ENCODE measurements at regions not wholly inside any gene's neighbourhood (a gene's known extent, or its start where the extent isn't known, plus 50 kb on each side); places are given as distances from the start of the nearest gene placed in this dataset.
"Not testable (repeated sequence)": the region's sequence is repeated elsewhere in the genome, so short reads cannot be mapped to it uniquely, and the experiment has no call there.

DNA sequence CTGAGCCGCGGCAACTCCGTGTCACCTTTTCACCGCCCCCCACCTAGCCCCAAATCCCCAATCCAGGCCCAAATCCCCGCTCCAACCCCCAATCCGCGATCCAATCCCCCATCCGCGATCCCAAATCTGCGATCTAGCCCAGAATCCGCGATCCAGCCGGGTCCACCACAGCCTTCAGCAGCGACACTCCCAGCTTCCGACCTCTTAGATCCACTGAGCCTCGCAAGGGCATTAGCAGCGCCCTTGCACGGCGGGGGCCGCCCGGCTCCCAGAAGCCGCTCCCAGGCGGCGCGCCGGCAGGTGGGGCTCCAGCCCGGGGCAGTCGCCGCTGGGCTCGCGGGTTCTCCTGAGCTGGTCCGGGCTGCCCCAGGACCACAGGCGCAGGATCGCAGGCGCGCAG lies 116.1 kb upstream of the TPTE start:
- not testable (repeated sequence) for DNase-seq (ENCODE audit: low spot score)

DNA sequence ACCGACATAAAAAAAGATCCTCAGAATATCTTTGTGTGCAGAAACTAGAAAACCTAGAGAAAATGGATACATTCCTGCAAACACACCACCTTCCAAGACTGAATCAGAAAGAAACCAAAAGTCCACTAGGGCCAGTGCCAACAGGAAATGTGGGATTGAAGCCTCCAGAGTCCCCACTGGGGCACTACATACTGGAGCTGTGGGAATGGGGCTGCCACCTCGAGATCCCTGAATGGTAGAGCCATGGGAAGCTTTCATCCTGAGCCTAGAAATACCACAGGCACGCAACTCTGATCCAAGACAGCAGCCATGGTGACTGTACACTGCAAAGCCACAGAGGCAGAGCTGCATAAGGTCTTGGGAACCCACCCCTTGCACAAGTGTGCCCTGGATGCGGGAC lies 111.6 kb upstream of the TPTE start:
- not testable (repeated sequence) for DNase-seq (ENCODE audit: low spot score)

GRCh38 chr21:10410354-10410929 lies 110.9 kb upstream of the TPTE start:
- DNase-seq (ENCODE audit: low spot score), result not testable (repeated sequence)

DNA sequence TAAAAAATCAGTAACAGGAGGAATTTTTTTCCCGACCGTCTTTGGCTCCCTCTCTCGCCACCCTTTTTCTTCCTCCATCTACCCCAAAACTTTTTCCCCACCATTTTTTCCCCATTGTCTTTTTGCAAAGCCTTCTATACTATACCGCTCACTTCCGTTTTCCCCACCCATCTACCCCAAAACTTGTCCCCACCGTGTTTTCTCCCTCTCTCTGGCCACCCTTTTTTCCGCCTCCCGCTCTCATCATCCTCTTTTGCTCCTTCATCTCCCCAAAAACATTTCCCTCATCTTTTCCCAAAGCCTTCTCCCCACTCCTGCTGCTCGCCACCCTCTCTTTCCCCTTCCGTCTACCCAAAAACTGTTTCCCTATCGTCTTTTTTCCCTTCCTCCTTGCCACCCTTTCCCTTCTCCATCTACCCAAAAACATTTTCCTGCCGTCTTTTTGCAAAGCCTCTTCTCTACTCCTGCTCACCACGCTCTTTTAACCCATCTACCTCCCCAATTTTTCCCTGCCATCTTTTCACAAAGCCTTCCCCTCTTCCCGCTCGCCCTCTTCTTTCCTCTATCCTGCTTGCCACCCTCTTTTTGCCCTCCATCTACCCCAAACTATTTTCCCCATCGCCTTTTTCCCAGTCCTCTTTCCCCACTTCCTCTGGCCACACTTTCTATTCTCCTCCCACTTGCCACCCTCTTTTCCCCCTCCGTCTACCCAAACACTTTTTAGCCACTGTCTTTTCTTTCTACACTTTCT lies 109.4 kb upstream of the TPTE start:
- DNase-seq (ENCODE audit: low spot score), result not testable (repeated sequence)

DNA sequence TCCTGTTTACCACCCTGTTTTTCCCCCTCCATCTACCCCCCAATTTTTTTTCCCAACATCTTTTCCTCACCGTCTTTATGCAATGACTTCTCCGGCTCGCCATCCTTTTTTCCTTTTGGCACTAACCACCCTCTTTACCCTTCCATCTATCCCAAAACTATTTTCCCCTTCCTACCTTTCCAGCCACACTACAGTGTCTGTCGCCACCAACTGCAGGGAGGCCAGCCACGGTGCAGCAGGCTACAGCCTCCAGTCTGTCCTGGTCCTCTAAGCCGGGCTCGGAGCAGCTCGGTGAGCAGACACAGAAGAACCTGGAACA lies 108.5 kb upstream of the TPTE start:
- not testable (repeated sequence) for DNase-seq (ENCODE audit: low spot score)

- not testable (repeated sequence) for DNase-seq (ENCODE audit: low spot score)
Observed at GRCh38 chr21:10413247-10414120, 107.9 kb upstream of the TPTE start.

DNA sequence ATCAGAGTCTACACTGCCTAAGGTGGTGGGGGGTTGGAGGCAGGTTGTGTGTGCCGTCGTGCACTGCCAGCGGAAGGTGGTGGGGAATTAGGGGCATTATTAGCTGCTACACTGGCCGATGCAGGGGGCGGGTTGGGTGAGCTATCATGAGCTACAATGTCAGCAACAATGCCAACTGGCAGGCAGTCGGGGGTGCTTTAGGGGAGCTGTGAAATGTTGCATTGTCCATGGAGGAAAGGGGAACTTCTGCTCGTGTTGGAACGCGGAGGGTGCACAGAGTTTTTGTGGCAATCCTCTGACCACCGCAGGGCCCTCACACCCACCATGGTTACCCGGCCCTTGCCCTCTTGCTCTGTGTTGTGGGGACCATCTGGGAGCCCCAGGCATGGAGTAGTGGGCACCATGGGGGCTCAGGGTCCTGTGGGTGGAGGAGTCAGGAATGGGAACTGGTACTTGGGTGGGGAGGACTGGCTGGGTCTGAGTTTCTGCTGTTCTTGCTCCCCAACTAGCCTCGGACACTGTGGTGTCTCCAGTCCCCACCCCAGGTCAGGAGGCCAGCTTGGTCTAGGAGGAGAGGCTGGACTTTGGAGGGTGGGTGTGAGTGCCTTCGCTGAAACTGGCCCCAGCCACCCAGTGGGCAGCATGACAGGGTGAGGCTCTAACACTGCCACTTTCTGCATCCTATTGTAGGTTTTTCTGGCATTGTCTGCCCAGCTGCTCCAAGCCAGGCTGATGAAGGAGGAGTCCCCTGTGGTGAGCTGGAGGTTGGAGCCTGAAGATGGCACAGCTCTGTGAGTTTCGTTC lies 107.1 kb upstream of the TPTE start:
- not testable (repeated sequence) for DNase-seq (ENCODE audit: low spot score)

GRCh38 chr21:10414925-10415254 lies 106.5 kb upstream of the TPTE start:
- not testable (repeated sequence) for DNase-seq (ENCODE audit: low spot score)

GRCh38 chr21:10415456-10415855 lies 105.9 kb upstream of the TPTE start:
- DNase-seq (ENCODE audit: low spot score), result not testable (repeated sequence)

- DNase-seq (ENCODE audit: low spot score), result not testable (repeated sequence)
Observed at GRCh38 chr21:10415859-10416258, 105.5 kb upstream of the TPTE start.

DNA sequence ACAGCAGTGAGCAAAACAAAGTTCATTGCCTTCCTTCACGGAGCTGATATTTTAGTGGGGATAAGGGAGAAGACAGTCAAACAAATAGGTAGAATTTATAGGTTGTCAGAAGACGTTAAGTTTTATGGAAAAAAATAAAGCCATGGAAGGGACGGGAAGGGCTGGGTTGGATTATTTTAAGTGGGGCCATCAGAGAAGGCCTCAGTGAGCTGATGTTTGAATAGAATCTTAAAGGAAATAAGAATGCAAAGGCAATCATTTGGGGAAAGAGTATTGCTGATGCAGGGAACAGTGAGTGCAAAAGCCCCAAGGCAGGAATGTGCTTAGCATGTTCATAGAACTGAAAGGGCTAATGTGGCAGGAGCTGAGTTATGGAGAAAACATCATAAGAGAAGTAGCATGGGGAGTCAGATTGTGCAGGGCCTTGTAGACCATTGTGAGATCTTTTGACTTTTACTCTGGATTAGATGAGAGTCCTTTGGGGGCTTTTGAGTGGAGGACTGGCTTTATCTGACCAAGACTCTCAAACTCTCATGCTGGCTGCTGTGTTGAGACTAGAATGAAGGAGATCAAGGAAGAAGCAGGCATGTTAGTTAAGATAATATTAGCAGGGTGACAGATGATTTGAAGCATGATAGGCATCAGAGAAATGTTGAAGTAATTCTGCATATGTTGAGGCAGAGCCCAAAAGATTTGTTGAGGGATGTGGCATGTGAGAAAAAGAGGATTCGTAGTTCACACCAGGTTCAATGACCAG lies 104.5 kb upstream of the TPTE start:
- DNase-seq (ENCODE audit: low spot score), result not testable (repeated sequence)

GRCh38 chr21:10417551-10418002 lies 103.8 kb upstream of the TPTE start:
- DNase-seq (ENCODE audit: low spot score), result not testable (repeated sequence)

- DNase-seq (ENCODE audit: low spot score), result not testable (repeated sequence)
Observed at GRCh38 chr21:10418250-10419048, 102.9 kb upstream of the TPTE start.

- DNase-seq (ENCODE audit: low spot score), result not testable (repeated sequence)
Observed at GRCh38 chr21:10421199-10421598, 100.2 kb upstream of the TPTE start.

DNA sequence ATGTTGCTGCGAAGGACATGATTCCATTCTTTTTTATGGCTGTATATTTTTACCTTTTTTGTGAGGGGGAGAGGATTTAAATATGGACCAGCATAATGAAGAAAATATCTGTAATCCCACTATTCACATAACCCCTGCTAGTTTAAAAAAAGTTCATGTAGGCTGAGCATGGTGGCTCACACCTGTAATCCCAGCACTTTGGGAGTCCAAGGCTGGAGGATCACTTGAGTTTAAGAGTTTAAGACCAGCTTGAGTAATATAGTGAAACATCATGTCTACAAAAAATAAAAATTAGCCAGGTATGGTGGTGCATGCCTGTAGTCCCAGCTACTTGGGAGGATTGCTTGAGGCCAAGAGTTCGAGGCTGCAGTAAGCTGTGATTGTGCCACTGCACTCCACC lies 99.8 kb upstream of the TPTE start:
- DNase-seq (ENCODE audit: low spot score), result not testable (repeated sequence)

DNA sequence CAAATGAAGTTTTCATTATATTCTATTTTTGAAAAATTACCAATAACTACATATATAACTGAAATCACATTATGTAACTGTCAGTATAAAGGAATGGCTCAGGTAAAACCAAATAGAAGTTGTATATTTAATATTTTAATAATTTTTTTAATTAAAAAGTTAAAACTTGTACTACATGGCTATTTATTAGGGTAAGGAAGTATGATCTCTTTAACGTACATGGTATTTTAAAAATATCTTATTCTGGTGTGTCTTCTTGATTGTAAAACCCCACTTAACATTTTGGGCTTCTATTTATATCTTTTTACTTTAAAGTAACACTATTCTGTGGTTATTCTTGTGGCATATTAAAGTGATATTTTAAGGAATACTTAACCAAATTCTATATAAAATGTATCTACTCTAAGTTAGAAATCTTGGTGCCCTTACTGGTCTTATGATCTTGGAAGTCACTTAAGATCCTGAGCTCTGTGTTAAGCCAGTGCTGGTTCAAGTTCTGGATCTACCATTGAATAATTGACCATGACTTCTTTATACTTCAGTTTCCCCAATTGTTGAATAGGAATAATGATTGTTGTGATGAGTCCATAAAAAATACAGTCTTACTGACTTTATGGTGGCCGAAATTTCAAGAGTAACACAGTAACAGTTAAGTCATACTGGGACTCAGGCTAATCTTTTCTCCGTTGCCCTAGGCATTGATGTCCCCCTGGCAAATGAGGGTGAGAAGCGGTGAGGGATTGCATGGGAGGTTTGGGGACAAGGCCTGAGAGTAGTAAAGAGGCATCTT lies 97.1 kb upstream of the TPTE start:
- DNase-seq (ENCODE audit: low spot score), result not testable (repeated sequence)

GRCh38 chr21:10424887-10425145 lies 96.6 kb upstream of the TPTE start:
- DNase-seq (ENCODE audit: low spot score), result not testable (repeated sequence)

DNA sequence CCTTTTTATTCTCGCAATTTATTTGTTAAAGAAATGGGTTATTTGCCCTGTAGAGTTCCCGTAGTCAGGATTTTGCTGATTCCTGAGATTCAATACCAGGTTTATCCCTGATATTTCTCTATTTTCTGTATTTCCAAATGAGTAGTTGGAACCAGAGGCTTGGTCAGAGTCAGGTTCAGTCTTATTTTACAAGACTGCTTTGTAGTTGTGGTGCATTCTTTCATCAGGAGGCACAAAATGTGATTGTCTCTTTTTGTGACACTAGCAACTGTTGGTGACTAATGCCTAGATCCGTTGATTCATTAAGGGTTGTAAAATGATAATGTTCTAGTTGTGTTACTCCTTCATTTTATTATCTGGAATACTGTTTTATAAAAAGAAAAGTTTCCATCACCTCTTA lies 95.5 kb upstream of the TPTE start:
- DNase-seq (ENCODE audit: low spot score), result no peak

DNA sequence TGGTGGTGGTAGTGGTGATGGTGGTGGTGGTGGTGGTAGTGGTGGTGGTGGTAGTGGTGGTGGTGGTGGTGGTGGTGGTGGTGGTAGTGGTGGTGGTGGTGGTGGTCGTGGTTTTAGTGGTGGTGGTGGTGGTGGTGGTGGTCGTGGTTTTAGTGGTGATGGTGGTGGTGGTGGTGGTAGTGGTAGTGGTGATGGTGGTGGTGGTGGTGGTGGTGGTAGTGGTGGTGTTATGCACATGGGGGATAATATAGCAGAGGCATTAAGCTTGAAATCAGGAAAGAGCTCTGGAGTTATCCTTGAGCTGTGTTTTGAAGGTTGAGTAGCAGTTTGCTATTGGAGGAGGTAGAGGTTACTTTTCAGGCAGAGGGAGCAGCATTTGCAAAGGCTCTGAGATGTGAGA lies 94.6 kb upstream of the TPTE start:
- not testable (repeated sequence) for DNase-seq (ENCODE audit: low spot score)

Measured in umbilical cord (tissue), 1 donor.